HG02678 (cell line): ENCODE measurements at regions not wholly inside any gene's neighbourhood (a gene's known extent, or its start where the extent isn't known, plus 50 kb on each side); places are given as distances from the start of the nearest gene placed in this dataset.
"Not testable (repeated sequence)": the region's sequence is repeated elsewhere in the genome, so short reads cannot be mapped to it uniquely, and the experiment has no call there.

Source experiments
- ATAC-seq: cut with Tn5 transposase; IDR thresholded peaks from one replicate; pipeline ENCODE4 v1.9.1; 2021; ENCODE audit warnings: mild to moderate bottlenecking, moderate library complexity; ENCODE audit not compliant: unreplicated experiment

GRCh38 chr6:94557207-94557606 lies 1020.1 kb upstream of the MANEA start:
- ATAC-seq: not testable (repeated sequence)

GRCh38 chr6:94548201-94548600 lies 1029.1 kb upstream of the MANEA start:
- ATAC-seq: no peak

GRCh38 chr6:94535798-94536197 lies 1041.5 kb upstream of the MANEA start:
- ATAC-seq: no peak

- no peak for ATAC-seq
Observed at GRCh38 chr6:94511502-94512088, 1065.7 kb upstream of the MANEA start.

GRCh38 chr6:94510877-94511276 lies 1066.5 kb upstream of the MANEA start:
- no peak for ATAC-seq

- no peak for ATAC-seq
Observed at GRCh38 chr6:94501516-94501915, 1075.8 kb upstream of the MANEA start.

GRCh38 chr6:94498099-94498498 lies 1078.7 kb upstream of the EPHA7 start:
- ATAC-seq: no peak

GRCh38 chr6:94494500-94494899 lies 1075.1 kb upstream of the EPHA7 start:
- no peak for ATAC-seq

- ATAC-seq: no peak
Observed at GRCh38 chr6:94487371-94487770, 1068.0 kb upstream of the EPHA7 start.

- no peak for ATAC-seq
Observed at GRCh38 chr6:94478133-94479005, 1059.0 kb upstream of the EPHA7 start.

GRCh38 chr6:94468830-94469229 lies 1049.5 kb upstream of the EPHA7 start:
- no peak for ATAC-seq

GRCh38 chr6:94464018-94464510 lies 1044.7 kb upstream of the EPHA7 start:
- no peak for ATAC-seq

- no peak for ATAC-seq
Observed at GRCh38 chr6:94463306-94463705, 1043.9 kb upstream of the EPHA7 start.

- ATAC-seq: no peak
Observed at GRCh38 chr6:94462231-94462630, 1042.9 kb upstream of the EPHA7 start.

- no peak for ATAC-seq
Observed at GRCh38 chr6:94456266-94456665, 1036.9 kb upstream of the EPHA7 start.

GRCh38 chr6:94454231-94454630 lies 1034.9 kb upstream of the EPHA7 start:
- ATAC-seq: no peak

- no peak for ATAC-seq
Observed at GRCh38 chr6:94446120-94446519, 1026.8 kb upstream of the EPHA7 start.

GRCh38 chr6:94443701-94444100 lies 1024.3 kb upstream of the EPHA7 start:
- no peak for ATAC-seq

GRCh38 chr6:94424692-94425091 lies 1005.3 kb upstream of the EPHA7 start:
- no peak for ATAC-seq

GRCh38 chr6:94417363-94417762 lies 998.0 kb upstream of the EPHA7 start:
- ATAC-seq: no peak

GRCh38 chr6:94414041-94414440 lies 994.7 kb upstream of the EPHA7 start:
- ATAC-seq: no peak

- ATAC-seq: no peak
Observed at GRCh38 chr6:94401311-94401710, 982.0 kb upstream of the EPHA7 start.
